ENCODE measurements at regions not wholly inside any gene's neighbourhood (a gene's known extent, or its start where the extent isn't known, plus 50 kb on each side); places are given as distances from the start of the nearest gene placed in this dataset.

DNA sequence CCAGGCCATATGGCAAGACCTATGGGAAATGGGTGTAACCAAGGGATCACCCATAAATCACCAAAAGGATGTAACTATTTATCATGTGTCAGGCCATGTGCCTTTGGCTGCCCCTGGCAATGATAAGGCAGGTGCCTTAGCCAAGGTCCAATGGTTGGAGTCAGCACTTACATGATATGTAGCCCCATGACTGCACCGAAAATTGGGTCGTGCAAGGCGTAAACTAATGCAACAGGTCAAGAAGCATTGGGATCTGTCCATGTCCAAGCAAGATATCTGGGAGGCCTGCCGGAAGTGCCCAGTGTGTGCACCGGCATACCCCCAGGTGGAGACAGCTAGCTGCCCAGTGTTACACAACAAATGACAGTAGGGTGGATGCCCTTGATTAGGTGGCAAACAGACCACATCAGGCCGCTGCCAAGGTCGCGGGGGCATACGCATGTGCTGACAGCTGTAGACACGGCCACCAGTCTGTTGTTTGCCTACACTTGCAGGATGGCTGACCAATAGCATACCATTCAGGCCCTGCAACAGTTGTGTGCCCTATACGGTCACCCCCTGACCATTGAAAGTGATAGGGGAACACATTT lies 698.2 kb upstream of the AGA start:
- TF ChIP-seq, protein P1, sequence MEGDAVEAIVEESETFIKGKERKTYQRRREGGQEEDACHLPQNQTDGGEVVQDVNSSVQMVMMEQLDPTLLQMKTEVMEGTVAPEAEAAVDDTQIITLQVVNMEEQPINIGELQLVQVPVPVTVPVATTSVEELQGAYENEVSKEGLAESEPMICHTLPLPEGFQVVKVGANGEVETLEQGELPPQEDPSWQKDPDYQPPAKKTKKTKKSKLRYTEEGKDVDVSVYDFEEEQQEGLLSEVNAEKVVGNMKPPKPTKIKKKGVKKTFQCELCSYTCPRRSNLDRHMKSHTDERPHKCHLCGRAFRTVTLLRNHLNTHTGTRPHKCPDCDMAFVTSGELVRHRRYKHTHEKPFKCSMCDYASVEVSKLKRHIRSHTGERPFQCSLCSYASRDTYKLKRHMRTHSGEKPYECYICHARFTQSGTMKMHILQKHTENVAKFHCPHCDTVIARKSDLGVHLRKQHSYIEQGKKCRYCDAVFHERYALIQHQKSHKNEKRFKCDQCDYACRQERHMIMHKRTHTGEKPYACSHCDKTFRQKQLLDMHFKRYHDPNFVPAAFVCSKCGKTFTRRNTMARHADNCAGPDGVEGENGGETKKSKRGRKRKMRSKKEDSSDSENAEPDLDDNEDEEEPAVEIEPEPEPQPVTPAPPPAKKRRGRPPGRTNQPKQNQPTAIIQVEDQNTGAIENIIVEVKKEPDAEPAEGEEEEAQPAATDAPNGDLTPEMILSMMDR (IDR thresholded peaks at IDR 0.05 in 4 of 5, conservative IDR thresholded peaks at IDR 0.05 in 1 of 5) = no peak
- no peak for TF ChIP-seq POLR2A (IDR thresholded peaks at IDR 0.05)

Data from gastrocnemius medialis (tissue), 4 donors.